GM20000 (cell line): ENCODE measurements at regions not wholly inside any gene's neighbourhood (a gene's known extent, or its start where the extent isn't known, plus 50 kb on each side); places are given as distances from the start of the nearest gene placed in this dataset.
A peak's percentile ranks its signal among the peaks of the same experiment; 100 is the strongest.

Source experiments
- DNase-seq: peaks from one replicate; pipeline ENCODE4 v3.0.0; 2012; ENCODE audit warnings: low spot score
- TF ChIP-seq, protein P1 (sequence below): IDR thresholded peaks from 2 replicates; pipeline ENCODE4 v1.5.1; 2012; ENCODE audit warnings: mild to moderate bottlenecking, control low read depth; ENCODE audit errors: extremely low read depth, missing control alignments

DNA sequence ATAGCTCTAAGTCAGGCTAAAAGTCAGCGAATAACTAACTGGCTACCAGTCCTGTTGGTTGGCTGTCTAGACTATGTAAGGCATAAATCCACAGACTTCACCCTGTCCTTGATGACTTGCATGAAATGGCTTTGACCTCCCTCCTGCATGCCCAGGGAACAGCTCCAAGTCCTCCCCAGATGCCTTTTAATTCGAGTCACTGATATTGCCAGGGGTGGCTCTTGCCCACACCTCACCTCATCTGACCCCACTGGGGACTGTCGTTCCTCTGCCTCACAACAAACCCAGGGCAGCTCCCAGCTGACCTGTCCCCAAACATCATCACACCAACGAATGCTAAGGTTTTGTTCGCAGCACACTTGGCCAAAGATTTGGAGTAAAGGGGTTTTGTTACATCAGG is 396.0 kb upstream of the ID2 start:
- TF ChIP-seq, protein P1, sequence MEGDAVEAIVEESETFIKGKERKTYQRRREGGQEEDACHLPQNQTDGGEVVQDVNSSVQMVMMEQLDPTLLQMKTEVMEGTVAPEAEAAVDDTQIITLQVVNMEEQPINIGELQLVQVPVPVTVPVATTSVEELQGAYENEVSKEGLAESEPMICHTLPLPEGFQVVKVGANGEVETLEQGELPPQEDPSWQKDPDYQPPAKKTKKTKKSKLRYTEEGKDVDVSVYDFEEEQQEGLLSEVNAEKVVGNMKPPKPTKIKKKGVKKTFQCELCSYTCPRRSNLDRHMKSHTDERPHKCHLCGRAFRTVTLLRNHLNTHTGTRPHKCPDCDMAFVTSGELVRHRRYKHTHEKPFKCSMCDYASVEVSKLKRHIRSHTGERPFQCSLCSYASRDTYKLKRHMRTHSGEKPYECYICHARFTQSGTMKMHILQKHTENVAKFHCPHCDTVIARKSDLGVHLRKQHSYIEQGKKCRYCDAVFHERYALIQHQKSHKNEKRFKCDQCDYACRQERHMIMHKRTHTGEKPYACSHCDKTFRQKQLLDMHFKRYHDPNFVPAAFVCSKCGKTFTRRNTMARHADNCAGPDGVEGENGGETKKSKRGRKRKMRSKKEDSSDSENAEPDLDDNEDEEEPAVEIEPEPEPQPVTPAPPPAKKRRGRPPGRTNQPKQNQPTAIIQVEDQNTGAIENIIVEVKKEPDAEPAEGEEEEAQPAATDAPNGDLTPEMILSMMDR, result no peak
- DNase-seq, result no peak

DNA sequence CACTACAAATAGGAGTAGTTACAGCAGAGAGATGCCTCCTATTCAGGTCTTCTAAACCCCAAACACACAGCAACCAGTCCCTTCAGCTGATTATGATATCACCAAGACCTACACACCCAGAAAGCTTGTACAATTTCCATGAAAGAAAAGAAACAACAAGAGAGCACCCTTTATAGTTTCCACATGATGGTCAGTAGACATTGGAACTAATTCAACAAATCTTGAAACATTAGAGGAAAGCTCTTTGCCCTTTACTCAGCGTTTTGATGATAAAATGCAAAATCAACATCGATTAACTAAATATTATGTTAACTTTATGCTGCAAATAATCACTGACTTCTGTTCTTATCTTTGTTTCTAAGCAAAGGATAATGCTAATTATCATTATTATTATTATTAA is 393.6 kb upstream of the ID2 start:
- TF ChIP-seq, protein P1, result no peak
- DNase-seq, result no peak

DNA sequence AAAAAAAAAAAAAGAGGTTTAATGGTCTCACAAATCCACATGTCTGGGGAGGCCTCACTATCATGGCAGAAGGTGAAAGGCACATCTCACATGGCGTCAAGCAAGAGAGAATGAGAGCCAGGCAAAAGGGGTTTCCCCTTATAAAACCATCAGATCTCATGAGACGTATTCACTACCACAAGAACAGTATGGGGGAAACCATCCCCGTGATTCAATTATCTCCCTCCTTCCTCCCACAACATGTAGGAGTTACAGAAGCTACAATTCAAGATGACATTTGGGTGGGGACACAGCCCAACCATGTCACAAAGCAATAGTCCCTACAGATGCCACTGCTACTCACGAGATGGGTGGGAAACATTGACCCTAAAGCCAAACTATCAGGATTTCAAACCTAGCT is 392.7 kb upstream of the ID2 start:
- DNase-seq, result no peak
- TF ChIP-seq, protein P1, result no peak

DNA sequence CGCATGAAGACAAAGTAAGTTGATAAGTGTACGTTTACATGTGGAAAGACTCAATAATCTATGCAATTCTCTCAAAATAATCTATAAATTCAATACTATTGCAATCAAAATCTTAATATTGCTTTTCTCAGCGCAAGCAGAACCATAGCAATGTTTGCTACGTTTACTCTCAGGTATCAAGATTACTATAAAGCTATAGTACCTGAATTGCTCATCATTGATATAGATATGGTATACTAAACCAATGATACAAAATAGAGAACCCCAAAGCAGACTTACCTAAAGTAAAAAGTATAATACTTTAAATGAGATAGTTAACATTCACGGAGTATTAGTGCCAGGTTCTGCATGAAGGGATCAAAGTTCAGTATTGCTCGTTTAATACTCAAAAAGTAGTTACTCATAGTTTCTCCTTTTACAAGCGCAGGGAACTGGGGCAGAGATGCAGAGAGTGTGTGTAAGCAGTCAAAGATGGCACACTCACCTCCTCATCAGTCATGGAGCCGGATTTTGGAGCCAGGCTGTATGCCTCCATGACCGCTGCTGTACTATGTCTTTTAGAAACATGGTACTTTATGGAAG is 391.0 kb upstream of the ID2 start:
- TF ChIP-seq, protein P1, result no peak
- DNase-seq, result no peak

DNA sequence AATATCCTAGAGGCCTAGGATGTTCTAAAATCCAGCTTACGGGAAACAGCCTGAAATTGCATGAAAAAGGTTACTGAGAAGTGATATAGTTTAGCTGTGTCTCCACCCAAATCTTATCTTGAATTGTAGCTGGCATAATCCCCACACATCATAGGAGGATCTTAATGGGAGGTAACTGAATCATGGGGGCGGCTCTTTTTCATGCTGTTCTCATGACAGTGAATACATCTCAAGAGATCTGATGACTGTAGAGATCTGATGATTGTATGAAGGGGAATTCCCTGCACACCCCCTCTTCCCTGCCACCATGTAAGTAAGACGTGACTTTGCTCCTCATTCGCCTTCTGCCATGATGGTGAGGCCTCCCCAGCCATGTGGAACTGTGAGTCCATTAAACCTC is 385.6 kb upstream of the ID2 start:
- no peak for DNase-seq
- TF ChIP-seq, protein P1, result no peak

DNA sequence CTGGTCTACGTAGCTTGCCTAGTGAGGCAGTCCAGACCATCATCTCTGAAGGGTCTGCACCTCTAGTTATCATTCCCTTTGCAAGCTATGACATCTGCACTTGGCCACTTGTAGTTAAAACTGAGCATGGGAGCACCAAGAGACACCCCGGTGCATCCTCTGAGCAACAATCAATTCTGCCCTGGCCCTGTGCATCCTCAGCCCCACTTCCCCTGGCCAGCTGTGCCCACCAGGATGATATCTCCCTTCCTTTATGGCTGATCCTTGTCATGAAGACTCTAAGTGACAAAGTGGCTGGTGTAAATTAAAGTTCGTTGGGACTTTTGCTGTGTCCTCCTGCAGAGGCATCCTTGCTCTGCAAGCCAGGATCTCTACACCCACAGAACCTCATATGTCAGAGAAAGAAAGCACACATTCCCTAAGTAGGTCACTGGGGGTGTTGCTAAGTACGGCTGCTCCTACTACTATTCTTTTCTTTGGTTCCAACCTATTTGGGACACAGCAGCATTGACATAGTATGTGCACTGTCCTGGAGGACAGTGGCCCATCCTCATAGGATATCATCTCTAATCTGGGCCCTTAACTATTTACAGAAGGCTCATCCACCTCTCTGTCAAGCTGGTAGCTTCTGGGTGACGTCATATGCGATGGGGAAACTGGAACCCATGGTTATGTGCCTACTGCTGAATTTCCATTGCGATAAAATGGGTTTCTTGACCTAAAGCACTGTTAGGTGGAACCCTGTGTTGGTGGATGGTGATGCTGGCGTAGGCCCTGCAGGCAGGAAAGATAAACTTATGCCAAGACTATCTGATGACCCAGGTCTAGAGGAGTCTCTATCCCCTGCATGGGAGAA is 384.3 kb upstream of the ID2 start:
- TF ChIP-seq, protein P1, result no peak
- no peak for DNase-seq

DNA sequence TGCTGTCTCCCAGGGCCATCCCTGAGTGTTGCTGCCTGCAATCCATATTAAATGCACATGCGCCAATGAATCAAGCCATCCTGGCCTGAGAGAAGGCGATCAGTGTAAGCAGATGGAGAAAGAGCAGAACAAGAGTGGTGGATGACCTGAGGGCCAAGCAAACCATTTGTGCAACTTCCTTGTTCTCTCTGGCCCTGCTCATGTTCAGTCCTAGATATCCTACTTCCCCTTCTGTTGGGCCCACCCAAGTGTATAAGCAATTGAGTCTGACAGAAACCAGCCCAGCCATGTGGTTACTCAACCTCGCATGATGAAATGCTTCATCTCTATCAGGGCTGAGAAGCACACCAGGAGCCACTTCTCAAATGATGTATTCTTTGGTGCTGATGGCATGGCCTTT is 383.1 kb upstream of the ID2 start:
- TF ChIP-seq, protein P1, result no peak
- peak; percentile 26 for DNase-seq
